ENCODE measurements at regions not wholly inside any gene's neighbourhood (a gene's known extent, or its start where the extent isn't known, plus 50 kb on each side); places are given as distances from the start of the nearest gene placed in this dataset.
"Not testable (repeated sequence)": the region's sequence is repeated elsewhere in the genome, so short reads cannot be mapped to it uniquely, and the experiment has no call there.

- DNase-seq (ENCODE audit: low read depth in 2 of 2): not testable (repeated sequence)
These were observed 68.1 kb downstream of the GOLGA6L6 start for GRCh38 chr15:20473465-20473864.

- DNase-seq (ENCODE audit: low read depth in 2 of 2): not testable (repeated sequence)
These were observed 68.6 kb downstream of the GOLGA6L6 start for GRCh38 chr15:20472983-20473382.

GRCh38 chr15:20470810-20471209 lies 70.8 kb downstream of the GOLGA6L6 start:
- DNase-seq (ENCODE audit: low read depth in 2 of 2): not testable (repeated sequence)

DNA sequence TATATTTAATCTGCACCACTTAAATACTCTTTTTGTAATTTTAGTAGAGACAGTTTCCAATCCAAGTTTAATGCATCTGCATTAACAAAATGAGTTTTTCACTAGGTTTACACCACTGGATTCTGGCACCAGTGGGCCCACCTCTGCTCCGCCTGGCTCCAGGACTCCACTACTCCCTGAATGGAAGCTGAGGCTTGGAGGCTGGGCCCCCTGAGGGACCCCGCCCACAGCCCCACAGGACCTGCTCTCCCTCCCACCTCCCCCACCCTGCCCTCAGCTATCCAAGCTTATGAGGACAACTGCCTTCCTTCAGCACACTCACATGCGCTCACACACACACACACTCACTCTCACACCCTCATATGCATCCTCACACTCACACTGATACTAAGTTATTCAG lies 100.5 kb downstream of the GOLGA6L6 start:
- not testable (repeated sequence) for DNase-seq (ENCODE audit: low read depth in 2 of 2)

DNA sequence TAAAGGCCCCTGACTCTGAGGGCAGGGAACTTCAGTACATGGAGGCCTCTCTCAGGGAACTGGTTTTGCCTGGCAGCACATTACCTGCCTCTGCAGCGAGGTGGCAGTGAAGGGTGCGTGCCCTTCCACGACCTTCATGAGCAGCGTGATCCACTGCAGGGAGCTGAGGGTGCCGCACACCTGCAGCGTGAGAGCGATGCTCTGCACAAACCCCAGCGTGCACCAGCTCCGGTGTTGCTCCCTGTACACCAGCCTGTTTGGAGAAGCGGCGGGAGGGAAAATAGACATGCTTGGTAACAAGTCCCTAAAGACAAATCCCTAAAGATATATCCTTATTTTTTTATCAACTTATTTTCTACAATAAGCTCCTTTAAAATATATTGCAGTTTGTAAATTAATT lies 101.2 kb downstream of the GOLGA6L6 start:
- DNase-seq (ENCODE audit: low read depth in 2 of 2): not testable (repeated sequence)

GRCh38 chr15:20439111-20439510 lies 102.5 kb downstream of the GOLGA6L6 start:
- not testable (repeated sequence) for DNase-seq (ENCODE audit: low read depth in 2 of 2)

GRCh38 chr15:20438255-20438654 lies 103.3 kb downstream of the GOLGA6L6 start:
- DNase-seq (ENCODE audit: low read depth in 2 of 2): not testable (repeated sequence)

GRCh38 chr15:20433468-20433867 lies 108.1 kb downstream of the GOLGA6L6 start:
- not testable (repeated sequence) for DNase-seq (ENCODE audit: low read depth in 2 of 2)

DNA sequence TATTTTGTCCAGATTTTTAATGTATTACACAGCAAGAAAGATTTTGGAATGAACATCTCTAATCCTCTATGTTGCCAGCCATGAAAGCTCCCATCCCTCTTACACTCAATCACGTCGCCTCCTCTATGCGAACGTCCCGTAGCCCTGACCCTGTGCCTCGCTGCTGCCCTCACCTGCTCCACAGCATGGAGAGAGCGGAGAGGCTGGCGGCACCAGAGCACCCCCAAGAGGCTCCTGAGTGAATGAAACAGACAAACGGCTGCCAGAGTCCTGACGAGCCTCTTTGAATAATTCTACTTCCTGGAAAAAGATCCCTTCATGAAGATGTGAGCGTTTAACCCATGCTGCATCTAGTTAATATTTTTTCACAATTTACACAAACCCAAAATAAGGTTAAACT lies 111.1 kb downstream of the GOLGA6L6 start:
- DNase-seq (ENCODE audit: low read depth in 2 of 2): not testable (repeated sequence)

- DNase-seq (ENCODE audit: low read depth in 2 of 2): not testable (repeated sequence)
These were observed 120.9 kb downstream of the GOLGA6L6 start for GRCh38 chr15:20420710-20421109.

DNA sequence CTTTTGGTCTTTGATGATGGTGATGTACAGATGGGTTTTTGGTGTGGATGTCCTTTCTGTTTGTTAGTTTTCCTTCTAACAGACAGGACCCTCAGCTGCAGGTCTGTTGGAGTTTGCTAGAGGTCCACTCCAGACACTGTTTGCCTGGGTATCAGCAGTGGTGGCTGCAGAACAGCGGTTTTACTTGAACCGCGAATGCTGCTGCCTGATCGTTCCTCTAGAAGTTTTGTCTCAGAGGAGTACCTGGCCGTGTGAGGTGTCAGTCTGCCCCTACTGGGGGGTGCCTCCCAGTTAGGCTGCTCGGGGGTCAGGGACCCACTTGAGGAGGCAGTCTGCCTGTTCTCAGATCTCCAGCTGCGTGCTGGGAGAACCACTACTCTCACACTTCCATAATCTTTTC lies 125.0 kb downstream of the GOLGA6L6 start:
- DNase-seq (ENCODE audit: low read depth in 2 of 2): not testable (repeated sequence)

DNA sequence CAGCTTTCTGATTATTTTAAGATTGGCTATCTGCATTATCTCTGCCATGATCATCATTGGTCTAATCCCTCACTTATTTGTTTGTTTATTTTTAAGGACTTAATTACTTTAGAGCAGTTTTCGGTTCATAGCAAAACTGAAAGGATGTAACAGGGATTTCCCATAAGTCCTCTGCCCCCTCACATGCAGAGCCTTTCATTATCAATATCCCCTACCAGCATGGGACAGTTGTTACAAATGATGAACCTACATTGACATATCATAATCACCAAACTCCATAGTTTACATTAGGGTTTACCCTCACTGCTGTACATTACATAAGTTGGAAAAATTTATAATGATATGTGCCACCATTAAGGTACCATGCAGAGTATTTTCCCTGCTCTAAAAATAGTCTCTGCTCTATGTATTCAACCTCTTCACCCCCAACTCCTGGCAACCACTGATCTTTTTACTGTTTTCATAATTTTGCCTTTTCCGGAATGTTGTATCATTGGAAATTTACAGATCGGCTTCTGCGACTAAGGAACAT lies 131.9 kb downstream of the GOLGA6L6 start:
- DNase-seq (ENCODE audit: low read depth in 2 of 2): not testable (repeated sequence)

DNA sequence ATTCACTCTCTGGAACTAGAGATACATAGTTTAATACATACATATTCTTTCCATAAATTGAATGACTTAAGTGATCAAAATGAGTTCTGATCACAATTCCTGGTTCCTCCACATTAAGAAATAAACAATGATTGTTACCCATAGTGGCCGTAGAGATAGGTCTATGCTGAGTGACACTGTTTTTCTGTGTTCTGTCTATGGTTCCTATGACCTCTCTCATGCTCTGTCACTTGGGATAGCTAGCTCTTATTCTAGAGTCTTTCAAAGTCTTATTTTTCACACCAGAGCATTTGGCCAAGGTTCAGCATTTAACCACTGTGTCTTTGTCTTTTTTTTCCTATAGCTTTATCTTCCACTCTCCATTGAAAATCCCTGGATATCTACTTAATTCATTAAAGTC lies 132.4 kb downstream of the GOLGA6L6 start:
- no peak for DNase-seq (ENCODE audit: low read depth in 2 of 2)

GRCh38 chr15:20407553-20407952 lies 134.0 kb downstream of the GOLGA6L6 start:
- no peak for DNase-seq (ENCODE audit: low read depth in 2 of 2)

DNA sequence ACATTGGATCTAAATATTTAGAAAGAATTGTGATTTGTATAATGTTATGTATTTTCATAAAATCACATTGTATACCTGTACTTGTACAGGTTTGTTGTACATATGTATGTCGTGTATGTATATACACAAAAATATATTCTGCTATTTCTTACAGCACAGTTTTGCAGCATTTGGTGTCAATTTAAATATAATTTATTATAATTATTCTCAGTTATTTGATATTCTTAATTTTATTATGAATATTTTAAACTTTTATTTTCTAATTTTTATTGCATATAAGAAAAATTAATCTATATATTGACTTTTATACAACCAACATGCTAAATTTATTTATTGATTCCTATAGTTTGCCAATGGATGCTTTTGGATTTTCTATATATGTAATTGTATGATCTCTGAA lies 137.0 kb downstream of the GOLGA6L6 start:
- not testable (repeated sequence) for DNase-seq (ENCODE audit: low read depth in 2 of 2)

GRCh38 chr15:20402586-20402985 lies 139.0 kb downstream of the GOLGA6L6 start:
- DNase-seq (ENCODE audit: low read depth in 2 of 2): not testable (repeated sequence)

DNA sequence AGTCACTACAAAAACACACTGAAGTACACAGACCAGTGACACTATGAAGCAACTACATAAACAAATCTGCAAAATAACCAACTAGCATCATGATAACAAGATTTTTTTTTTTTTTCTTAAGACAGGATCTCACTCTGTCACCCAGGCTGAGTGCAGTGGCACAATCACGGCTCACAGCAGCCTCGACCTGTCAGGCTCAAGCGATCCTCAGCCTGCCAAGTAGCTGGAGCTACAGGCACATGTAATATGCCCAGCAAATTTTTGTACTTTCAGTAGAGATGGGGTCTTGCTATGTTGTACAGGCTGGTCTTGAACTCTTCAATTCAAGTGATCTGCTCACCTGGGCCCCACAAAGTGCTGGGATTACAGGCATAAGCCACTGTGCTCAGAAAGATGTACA lies 140.5 kb downstream of the GOLGA6L6 start:
- not testable (repeated sequence) for DNase-seq (ENCODE audit: low read depth in 2 of 2)

GRCh38 chr15:20398680-20399079 lies 142.9 kb downstream of the GOLGA6L6 start:
- DNase-seq (ENCODE audit: low read depth in 2 of 2): not testable (repeated sequence)

DNA sequence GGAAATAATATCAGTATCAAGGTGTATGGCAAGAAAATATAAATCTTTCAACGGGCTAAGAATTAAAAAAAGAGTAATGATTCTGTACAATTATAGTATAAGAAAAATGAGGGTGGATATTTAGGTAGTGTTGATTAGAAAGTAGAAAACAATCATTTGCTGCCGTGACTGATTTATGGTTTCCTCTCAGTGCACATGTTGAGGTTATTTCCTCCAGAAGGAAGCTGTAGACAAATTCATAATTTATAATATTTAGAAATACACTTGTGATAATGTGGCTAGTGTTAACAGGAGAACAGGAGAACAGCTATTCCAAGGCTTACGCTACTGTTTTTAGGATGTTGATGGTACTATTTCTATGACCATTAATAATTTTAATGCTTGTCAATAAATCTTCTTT lies 153.4 kb downstream of the GOLGA6L6 start:
- not testable (repeated sequence) for DNase-seq (ENCODE audit: low read depth in 2 of 2)

DNA sequence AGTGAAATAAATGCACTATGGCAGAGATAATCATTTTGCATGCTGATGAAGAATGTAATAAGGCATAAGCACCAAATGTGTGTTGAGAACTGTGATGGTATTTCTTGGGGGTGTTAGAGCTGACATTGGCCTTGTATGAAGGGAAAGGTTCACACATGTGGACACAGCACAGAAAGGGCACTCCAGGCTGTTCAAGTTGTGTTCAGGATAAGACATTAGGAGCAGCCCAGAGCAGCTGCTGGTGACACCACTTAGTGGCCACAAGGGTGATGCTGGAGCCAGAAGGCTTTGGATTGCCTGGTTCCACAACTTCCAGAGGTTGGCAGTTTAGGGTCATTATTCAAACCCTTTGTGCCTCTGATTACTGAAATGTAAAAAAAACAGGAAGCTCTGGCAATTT lies 155.4 kb downstream of the GOLGA6L6 start:
- DNase-seq (ENCODE audit: low read depth in 2 of 2): no peak

DNA sequence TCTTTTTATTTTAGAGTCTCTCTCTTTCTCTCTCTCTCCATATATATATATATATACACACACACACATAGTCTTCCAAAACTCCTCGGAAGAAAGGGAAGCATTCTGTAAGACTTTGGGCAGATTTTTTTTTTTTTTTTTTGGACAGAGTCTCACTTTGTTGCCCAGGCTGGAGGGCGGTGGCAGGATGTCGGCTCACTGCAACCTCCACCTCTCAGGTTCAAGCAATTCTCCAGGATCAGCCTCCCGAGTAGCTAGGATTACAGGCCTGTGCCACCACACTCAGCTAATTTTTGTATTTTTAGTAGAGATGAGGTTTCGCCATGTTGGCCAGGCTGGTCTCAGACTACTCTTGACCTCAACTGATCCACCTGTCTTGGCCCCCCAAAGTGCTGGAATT lies 161.4 kb downstream of the GOLGA6L6 start:
- DNase-seq (ENCODE audit: low read depth in 2 of 2): not testable (repeated sequence)

DNA sequence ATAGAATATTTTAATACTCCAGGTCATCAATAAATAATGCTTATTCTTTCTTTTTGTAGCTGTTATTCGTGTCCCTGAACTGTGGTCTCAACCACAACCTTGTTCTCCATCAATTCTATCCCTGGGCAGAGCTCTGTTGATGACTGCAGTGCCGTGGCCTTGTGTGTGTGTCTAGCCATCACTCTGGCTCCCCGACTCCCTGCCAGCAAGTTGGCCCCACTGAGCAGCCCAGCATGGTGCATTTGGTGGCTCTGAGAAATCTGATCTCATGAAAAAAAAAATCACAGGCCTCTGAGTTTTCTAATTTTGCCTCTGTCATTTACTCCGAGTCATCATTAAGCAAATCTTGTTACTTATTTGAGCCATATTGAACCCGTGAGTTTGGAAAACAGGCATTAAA lies 164.7 kb downstream of the GOLGA6L6 start:
- DNase-seq (ENCODE audit: low read depth in 2 of 2): no peak

- not testable (repeated sequence) for DNase-seq (ENCODE audit: low read depth in 2 of 2)
These were observed 169.2 kb downstream of the GOLGA6L6 start for GRCh38 chr15:20372416-20372815.

GRCh38 chr15:20369500-20369899 lies 172.1 kb downstream of the GOLGA6L6 start:
- DNase-seq (ENCODE audit: low read depth in 2 of 2): no peak

Measured in stimulated activated CD8-positive, alpha-beta memory T cell treated with anti-CD3 and anti-CD28 coated beads, Interleukin-7, amount 100 ng/mL, for 4 hours (primary cell).